WTC11 (cell line): ENCODE measurements at regions not wholly inside any gene's neighbourhood (a gene's known extent, or its start where the extent isn't known, plus 50 kb on each side); places are given as distances from the start of the nearest gene placed in this dataset.

Experiments used
- ATAC-seq: fragments of 200-7000 bp; cut with Tn5 transposase; 2 replicates; pipeline ENCODE4 v1.10.0; 2021; ENCODE audit warnings: mild to moderate bottlenecking, moderate library complexity
- CTCF ChIA-PET: fragments of 300-600 bp; sonication (Branson Sonifier 250); formaldehyde crosslinking; loops from one replicate; lab custom pipeline; 2021; ENCODE audit warnings: antibody characterized with exemption; lab: Charles Lee
- POLR2A ChIA-PET: fragments of 350-600 bp; sonication (Branson Sonifier 250); formaldehyde crosslinking; loops from one replicate; lab custom pipeline; 2021; ENCODE audit warnings: antibody characterized with exemption; lab: Charles Lee
- DNase-seq: peaks from one replicate; pipeline ENCODE4 v3.0.0; 2021; ENCODE audit warnings: low spot score
- H3K27ac Mint-ChIP-seq: 2 replicates; pipeline ENCODE4 v1.8.0; 2021; ENCODE audit warnings: mixed read lengths
- H3K27me3 Mint-ChIP-seq: 2 replicates; pipeline ENCODE4 v1.8.0; 2021; ENCODE audit warnings: low read depth, mild to moderate bottlenecking, moderate library complexity, mixed read lengths
- H3K36me3 Mint-ChIP-seq: 2 replicates; pipeline ENCODE4 v1.8.0; 2021; ENCODE audit warnings: mixed read lengths
- H3K4me1 Mint-ChIP-seq: 2 replicates; pipeline ENCODE4 v1.8.0; 2022; ENCODE audit warnings: mixed read lengths
- H3K4me3 Mint-ChIP-seq: 2 replicates; pipeline ENCODE4 v1.8.0; 2021; ENCODE audit warnings: mild to moderate bottlenecking, moderate library complexity, mixed read lengths
- H3K9me3 Mint-ChIP-seq: 2 replicates; pipeline ENCODE4 v1.8.0; 2021; ENCODE audit warnings: mixed read lengths
- EMX1 ChIP-seq: fragments of 250-450 bp; sonication (Bioruptor Pico); IDR thresholded peaks from 2 replicates; pipeline ENCODE4 v1.8.0; 2021; ENCODE audit warnings: mild to moderate bottlenecking
- FOXP1 ChIP-seq: sonication (generic); formaldehyde crosslinking; IDR thresholded peaks from 2 replicates; pipeline ENCODE4 v1.8.0; 2022; ENCODE audit warnings: missing genetic modification reagents, mild to moderate bottlenecking, moderate library complexity, borderline replicate concordance
- GTF2I ChIP-seq: fragments of 250-450 bp; sonication (Bioruptor Pico); conservative IDR thresholded peaks from 2 replicates; pipeline ENCODE4 v1.4.0; 2021; ENCODE audit warnings: mild to moderate bottlenecking
- JAZF1 ChIP-seq: fragments of 250-450 bp; sonication (Bioruptor Pico); IDR thresholded peaks from 2 replicates; pipeline ENCODE4 v1.9.0; 2021; ENCODE audit warnings: moderate library complexity, mild to moderate bottlenecking, inconsistent platforms
- RELA ChIP-seq: sonication (generic); formaldehyde crosslinking; IDR thresholded peaks from 2 replicates; pipeline ENCODE4 v1.8.1; 2022; ENCODE audit warnings: missing genetic modification reagents, mild to moderate bottlenecking, borderline replicate concordance
- RORB ChIP-seq: fragments of 250-450 bp; sonication (Bioruptor Pico); IDR thresholded peaks from 2 replicates; pipeline ENCODE4 v1.9.0; 2021; ENCODE audit warnings: mild to moderate bottlenecking
- SOX15 ChIP-seq: fragments of 250-450 bp; sonication (Bioruptor Pico); IDR thresholded peaks from 2 replicates; pipeline ENCODE4 v1.9.0; 2021; ENCODE audit warnings: mild to moderate bottlenecking
- TCF7 ChIP-seq: sonication (generic); formaldehyde crosslinking; IDR thresholded peaks from 2 replicates; pipeline ENCODE4 v1.8.0; 2022; ENCODE audit warnings: mild to moderate bottlenecking, low read depth, missing genetic modification reagents, moderate library complexity
- TP53 ChIP-seq: sonication (generic); formaldehyde crosslinking; IDR thresholded peaks from 2 replicates; pipeline ENCODE4 v1.8.1; 2023; ENCODE audit warnings: mild to moderate bottlenecking, missing genetic modification reagents
- ZNF396 ChIP-seq: fragments of 250-450 bp; sonication (Bioruptor Pico); IDR thresholded peaks from 2 replicates; pipeline ENCODE4 v1.8.0; 2021; ENCODE audit warnings: mild to moderate bottlenecking, moderate library complexity, borderline replicate concordance
- TF ChIP-seq, protein P1 (sequence below): fragments of 250-450 bp; sonication (Bioruptor Pico); IDR thresholded peaks from 2 replicates; pipeline ENCODE4 v1.9.0; 2021; ENCODE audit warnings: mild to moderate bottlenecking
- TF ChIP-seq, protein P2 (sequence below): sonication (generic); formaldehyde crosslinking; IDR thresholded peaks from 2 replicates; pipeline ENCODE4 v1.8.1; 2023; ENCODE audit warnings: mild to moderate bottlenecking, missing genetic modification reagents, moderate library complexity
- TF ChIP-seq, protein P3 (sequence below): sonication (generic); formaldehyde crosslinking; IDR thresholded peaks from 2 replicates; pipeline ENCODE4 v1.8.0; 2022; ENCODE audit warnings: missing genetic modification reagents
- TF ChIP-seq, protein P4 (sequence below): fragments of 200-600 bp; IDR thresholded peaks from 2 replicates; pipeline ENCODE4 v1.8.0; 2022; ENCODE audit warnings: antibody characterized with exemption
- TF ChIP-seq, protein P5 (sequence below): sonication (generic); formaldehyde crosslinking; IDR thresholded peaks from 2 replicates; pipeline ENCODE4 v1.8.1; 2022; ENCODE audit warnings: mild to moderate bottlenecking, moderate library complexity, missing genetic modification reagents
- TF ChIP-seq, protein P6 (sequence below): sonication (generic); formaldehyde crosslinking; IDR thresholded peaks from 2 replicates; pipeline ENCODE4 v1.8.0; 2023; ENCODE audit warnings: mild to moderate bottlenecking, missing genetic modification reagents
- TF ChIP-seq, protein P7 (sequence below): sonication (generic); formaldehyde crosslinking; IDR thresholded peaks from 2 replicates; pipeline ENCODE4 v1.8.0; 2022; ENCODE audit warnings: mild to moderate bottlenecking, missing genetic modification reagents
- TF ChIP-seq, protein P8 (sequence below): sonication (generic); formaldehyde crosslinking; IDR thresholded peaks from 2 replicates; pipeline ENCODE4 v1.8.1; 2023; ENCODE audit warnings: mild to moderate bottlenecking, missing genetic modification reagents

DNA sequence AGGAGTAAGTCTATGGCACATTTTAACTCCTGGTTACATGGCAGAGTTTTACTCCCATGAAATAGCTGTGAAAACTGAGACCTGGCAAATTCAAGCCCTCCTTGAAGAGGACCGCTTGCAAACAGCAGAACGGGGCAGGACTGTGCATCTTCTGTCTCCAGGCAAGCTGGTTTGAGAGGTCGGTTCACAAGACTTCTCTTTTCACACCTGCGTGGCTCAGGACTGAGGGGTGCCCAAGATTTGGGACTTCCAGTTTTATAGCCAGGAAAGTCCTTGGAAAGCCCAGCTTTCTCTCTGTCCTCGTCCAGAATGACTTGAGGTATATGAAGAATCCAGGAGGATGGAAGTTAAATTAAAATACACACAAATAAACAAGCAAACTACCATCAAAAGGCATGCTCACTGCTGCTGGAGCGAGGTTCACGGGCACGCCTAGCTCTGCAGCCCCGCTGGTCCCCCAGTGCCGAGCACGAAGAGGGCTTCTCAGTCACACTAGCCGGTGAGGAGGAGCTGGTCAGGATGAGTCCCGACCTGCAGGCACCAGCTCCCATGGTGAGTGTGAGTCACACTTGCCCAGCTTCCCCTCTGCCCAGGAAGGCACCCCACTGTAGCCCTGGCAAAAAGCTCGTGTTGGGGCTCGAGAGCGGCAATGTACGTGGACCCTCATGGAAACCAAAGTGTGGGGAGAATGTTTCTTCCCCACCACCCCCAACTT, 1382.4 kb downstream of the BRD1 start:
- no peaks in the 10 kb centered on the region for H3K9me3 Mint-ChIP-seq
- no peak overlapping the region for H3K27ac Mint-ChIP-seq
- H3K4me3 Mint-ChIP-seq, result no peak overlapping the region
- H3K27me3 Mint-ChIP-seq, result no peaks in the 10 kb centered on the region
- H3K36me3 Mint-ChIP-seq, result no peaks in the 10 kb centered on the region
- TF ChIP-seq, protein P1, sequence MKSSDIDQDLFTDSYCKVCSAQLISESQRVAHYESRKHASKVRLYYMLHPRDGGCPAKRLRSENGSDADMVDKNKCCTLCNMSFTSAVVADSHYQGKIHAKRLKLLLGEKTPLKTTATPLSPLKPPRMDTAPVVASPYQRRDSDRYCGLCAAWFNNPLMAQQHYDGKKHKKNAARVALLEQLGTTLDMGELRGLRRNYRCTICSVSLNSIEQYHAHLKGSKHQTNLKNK (CRISPR knock-in tag), result no peak
- TF ChIP-seq, protein P2, sequence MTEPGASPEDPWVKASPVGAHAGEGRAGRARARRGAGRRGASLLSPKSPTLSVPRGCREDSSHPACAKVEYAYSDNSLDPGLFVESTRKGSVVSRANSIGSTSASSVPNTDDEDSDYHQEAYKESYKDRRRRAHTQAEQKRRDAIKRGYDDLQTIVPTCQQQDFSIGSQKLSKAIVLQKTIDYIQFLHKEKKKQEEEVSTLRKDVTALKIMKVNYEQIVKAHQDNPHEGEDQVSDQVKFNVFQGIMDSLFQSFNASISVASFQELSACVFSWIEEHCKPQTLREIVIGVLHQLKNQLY (CRISPR knock-in tag), result no peak
- TF ChIP-seq, protein P3, sequence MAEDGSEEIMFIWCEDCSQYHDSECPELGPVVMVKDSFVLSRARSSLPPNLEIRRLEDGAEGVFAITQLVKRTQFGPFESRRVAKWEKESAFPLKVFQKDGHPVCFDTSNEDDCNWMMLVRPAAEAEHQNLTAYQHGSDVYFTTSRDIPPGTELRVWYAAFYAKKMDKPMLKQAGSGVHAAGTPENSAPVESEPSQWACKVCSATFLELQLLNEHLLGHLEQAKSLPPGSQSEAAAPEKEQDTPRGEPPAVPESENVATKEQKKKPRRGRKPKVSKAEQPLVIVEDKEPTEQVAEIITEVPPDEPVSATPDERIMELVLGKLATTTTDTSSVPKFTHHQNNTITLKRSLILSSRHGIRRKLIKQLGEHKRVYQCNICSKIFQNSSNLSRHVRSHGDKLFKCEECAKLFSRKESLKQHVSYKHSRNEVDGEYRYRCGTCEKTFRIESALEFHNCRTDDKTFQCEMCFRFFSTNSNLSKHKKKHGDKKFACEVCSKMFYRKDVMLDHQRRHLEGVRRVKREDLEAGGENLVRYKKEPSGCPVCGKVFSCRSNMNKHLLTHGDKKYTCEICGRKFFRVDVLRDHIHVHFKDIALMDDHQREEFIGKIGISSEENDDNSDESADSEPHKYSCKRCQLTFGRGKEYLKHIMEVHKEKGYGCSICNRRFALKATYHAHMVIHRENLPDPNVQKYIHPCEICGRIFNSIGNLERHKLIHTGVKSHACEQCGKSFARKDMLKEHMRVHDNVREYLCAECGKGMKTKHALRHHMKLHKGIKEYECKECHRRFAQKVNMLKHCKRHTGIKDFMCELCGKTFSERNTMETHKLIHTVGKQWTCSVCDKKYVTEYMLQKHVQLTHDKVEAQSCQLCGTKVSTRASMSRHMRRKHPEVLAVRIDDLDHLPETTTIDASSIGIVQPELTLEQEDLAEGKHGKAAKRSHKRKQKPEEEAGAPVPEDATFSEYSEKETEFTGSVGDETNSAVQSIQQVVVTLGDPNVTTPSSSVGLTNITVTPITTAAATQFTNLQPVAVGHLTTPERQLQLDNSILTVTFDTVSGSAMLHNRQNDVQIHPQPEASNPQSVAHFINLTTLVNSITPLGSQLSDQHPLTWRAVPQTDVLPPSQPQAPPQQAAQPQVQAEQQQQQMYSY, result no peak
- no peak for TF ChIP-seq EMX1 (CRISPR knock-in tag)
- TF ChIP-seq, protein P4, sequence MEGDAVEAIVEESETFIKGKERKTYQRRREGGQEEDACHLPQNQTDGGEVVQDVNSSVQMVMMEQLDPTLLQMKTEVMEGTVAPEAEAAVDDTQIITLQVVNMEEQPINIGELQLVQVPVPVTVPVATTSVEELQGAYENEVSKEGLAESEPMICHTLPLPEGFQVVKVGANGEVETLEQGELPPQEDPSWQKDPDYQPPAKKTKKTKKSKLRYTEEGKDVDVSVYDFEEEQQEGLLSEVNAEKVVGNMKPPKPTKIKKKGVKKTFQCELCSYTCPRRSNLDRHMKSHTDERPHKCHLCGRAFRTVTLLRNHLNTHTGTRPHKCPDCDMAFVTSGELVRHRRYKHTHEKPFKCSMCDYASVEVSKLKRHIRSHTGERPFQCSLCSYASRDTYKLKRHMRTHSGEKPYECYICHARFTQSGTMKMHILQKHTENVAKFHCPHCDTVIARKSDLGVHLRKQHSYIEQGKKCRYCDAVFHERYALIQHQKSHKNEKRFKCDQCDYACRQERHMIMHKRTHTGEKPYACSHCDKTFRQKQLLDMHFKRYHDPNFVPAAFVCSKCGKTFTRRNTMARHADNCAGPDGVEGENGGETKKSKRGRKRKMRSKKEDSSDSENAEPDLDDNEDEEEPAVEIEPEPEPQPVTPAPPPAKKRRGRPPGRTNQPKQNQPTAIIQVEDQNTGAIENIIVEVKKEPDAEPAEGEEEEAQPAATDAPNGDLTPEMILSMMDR, result no peak
- CTCF ChIA-PET, result no interaction called here
- POLR2A ChIA-PET, result no interaction called here
- ATAC-seq (no peak), DNase-seq (no peak)
- H3K4me1 Mint-ChIP-seq, result no peaks in the 10 kb centered on the region; the same call in 1 of the 2 replicates

DNA sequence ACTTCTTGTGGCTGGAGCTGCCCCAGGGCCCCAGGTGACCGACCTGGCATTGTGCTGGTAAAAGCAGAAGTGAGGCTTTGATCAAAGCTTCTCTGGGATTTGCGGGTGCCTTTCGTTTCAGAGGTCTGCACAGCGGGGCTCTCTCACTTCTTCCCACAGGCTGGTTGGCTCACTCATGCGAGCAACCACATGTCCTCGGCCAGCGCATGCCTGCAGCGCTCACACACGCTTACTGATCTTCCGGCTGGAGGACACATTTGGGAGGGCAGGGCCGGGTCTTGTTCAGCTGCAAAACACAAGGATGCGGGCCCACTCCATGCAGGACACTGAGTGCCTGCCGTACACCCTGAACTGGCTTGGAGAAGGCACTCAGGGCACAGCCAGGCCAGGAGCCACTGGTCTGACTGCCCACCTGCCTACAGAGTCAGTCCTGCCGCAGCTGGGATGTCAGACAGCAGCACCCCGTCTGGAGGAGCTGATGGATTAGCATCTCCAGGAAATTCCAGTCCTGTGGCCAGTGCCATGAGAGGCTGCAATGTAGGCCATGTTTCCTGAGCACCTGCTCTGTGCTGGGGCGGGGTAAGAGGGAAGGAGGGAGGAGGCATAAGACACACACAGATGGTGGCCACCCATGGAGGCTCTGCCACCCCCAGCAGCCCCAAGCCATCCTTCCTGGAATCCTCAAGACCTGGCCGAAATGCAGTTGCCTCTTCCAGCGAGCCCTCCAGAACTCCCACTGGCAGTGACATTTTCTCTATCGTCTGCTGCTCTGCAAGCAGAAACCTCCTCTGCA, 1383.2 kb downstream of the BRD1 start:
- POLR2A ChIA-PET, result no interaction called here
- CTCF ChIA-PET, result no interaction called here
- Mint-ChIP-seq H3K27me3 (no peaks in the 10 kb centered on the region), H3K36me3 (no peaks in the 10 kb centered on the region), H3K27ac (no peak overlapping the region), H3K9me3 (no peaks in the 10 kb centered on the region), H3K4me3 (no peak overlapping the region), H3K4me1 (no peaks in the 10 kb centered on the region; the same call in 1 of the 2 replicates)
- ATAC-seq (no peak; the same call in 1 of the 2 replicates), DNase-seq (no peak)
- TF ChIP-seq RELA (CRISPR knock-in tag) (no peak), GTF2I (CRISPR knock-in tag) (no peak), RORB (CRISPR knock-in tag) (no peak), TCF7 (CRISPR knock-in tag) (no peak), ZNF396 (CRISPR knock-in tag) (no peak), SOX15 (CRISPR knock-in tag) (no peak), TP53 (CRISPR knock-in tag) (no peak), JAZF1 (CRISPR knock-in tag) (no peak), FOXP1 (CRISPR knock-in tag) (no peak)
- TF ChIP-seq, protein P5, sequence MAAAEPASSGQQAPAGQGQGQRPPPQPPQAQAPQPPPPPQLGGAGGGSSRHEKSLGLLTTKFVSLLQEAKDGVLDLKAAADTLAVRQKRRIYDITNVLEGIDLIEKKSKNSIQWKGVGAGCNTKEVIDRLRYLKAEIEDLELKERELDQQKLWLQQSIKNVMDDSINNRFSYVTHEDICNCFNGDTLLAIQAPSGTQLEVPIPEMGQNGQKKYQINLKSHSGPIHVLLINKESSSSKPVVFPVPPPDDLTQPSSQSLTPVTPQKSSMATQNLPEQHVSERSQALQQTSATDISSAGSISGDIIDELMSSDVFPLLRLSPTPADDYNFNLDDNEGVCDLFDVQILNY, result no peak
- TF ChIP-seq, protein P6, sequence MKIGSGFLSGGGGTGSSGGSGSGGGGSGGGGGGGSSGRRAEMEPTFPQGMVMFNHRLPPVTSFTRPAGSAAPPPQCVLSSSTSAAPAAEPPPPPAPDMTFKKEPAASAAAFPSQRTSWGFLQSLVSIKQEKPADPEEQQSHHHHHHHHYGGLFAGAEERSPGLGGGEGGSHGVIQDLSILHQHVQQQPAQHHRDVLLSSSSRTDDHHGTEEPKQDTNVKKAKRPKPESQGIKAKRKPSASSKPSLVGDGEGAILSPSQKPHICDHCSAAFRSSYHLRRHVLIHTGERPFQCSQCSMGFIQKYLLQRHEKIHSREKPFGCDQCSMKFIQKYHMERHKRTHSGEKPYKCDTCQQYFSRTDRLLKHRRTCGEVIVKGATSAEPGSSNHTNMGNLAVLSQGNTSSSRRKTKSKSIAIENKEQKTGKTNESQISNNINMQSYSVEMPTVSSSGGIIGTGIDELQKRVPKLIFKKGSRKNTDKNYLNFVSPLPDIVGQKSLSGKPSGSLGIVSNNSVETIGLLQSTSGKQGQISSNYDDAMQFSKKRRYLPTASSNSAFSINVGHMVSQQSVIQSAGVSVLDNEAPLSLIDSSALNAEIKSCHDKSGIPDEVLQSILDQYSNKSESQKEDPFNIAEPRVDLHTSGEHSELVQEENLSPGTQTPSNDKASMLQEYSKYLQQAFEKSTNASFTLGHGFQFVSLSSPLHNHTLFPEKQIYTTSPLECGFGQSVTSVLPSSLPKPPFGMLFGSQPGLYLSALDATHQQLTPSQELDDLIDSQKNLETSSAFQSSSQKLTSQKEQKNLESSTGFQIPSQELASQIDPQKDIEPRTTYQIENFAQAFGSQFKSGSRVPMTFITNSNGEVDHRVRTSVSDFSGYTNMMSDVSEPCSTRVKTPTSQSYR (CRISPR knock-in tag), result no peak
- TF ChIP-seq, protein P7, sequence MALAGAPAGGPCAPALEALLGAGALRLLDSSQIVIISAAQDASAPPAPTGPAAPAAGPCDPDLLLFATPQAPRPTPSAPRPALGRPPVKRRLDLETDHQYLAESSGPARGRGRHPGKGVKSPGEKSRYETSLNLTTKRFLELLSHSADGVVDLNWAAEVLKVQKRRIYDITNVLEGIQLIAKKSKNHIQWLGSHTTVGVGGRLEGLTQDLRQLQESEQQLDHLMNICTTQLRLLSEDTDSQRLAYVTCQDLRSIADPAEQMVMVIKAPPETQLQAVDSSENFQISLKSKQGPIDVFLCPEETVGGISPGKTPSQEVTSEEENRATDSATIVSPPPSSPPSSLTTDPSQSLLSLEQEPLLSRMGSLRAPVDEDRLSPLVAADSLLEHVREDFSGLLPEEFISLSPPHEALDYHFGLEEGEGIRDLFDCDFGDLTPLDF, result no peak
- TF ChIP-seq, protein P8, sequence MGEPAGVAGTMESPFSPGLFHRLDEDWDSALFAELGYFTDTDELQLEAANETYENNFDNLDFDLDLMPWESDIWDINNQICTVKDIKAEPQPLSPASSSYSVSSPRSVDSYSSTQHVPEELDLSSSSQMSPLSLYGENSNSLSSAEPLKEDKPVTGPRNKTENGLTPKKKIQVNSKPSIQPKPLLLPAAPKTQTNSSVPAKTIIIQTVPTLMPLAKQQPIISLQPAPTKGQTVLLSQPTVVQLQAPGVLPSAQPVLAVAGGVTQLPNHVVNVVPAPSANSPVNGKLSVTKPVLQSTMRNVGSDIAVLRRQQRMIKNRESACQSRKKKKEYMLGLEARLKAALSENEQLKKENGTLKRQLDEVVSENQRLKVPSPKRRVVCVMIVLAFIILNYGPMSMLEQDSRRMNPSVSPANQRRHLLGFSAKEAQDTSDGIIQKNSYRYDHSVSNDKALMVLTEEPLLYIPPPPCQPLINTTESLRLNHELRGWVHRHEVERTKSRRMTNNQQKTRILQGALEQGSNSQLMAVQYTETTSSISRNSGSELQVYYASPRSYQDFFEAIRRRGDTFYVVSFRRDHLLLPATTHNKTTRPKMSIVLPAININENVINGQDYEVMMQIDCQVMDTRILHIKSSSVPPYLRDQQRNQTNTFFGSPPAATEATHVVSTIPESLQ (CRISPR knock-in tag), result no peak
- TF ChIP-seq, protein P2 (CRISPR knock-in tag), result no peak
